ENCODE measurements at regions not wholly inside any gene's neighbourhood (a gene's known extent, or its start where the extent isn't known, plus 50 kb on each side); places are given as distances from the start of the nearest gene placed in this dataset.
"Not testable (repeated sequence)": the region's sequence is repeated elsewhere in the genome, so short reads cannot be mapped to it uniquely, and the experiment has no call there.

GRCh38 chr7:146057958-146058357 lies 58.6 kb upstream of the CNTNAP2 start:
- no peak overlapping the region for H3K4me3 ChIP-seq (ENCODE audit: low read depth, low read length)
- no peak for TF ChIP-seq CTCF (IDR thresholded peaks at IDR 0.05; ENCODE audit: control insufficient read depth, extremely low read depth, insufficient read depth)
- DNase-seq (ENCODE audit: low read depth) = no peak

- TF ChIP-seq CTCF (IDR thresholded peaks at IDR 0.05; ENCODE audit: control insufficient read depth, extremely low read depth, insufficient read depth) = no peak
- no peak overlapping the region for H3K4me3 ChIP-seq (ENCODE audit: low read depth, low read length)
- DNase-seq (ENCODE audit: low read depth) = no peak
Observed at GRCh38 chr7:146054909-146055308, 61.7 kb upstream of the CNTNAP2 start.

GRCh38 chr7:146053492-146053891 lies 63.1 kb upstream of the CNTNAP2 start:
- no peak for TF ChIP-seq CTCF (IDR thresholded peaks at IDR 0.05; ENCODE audit: control insufficient read depth, extremely low read depth, insufficient read depth)
- DNase-seq (ENCODE audit: low read depth) = no peak
- H3K4me3 ChIP-seq (ENCODE audit: low read depth, low read length) = no peak overlapping the region

- not testable (repeated sequence) for DNase-seq (ENCODE audit: low read depth); H3K4me3 ChIP-seq (ENCODE audit: low read depth, low read length)
Observed at GRCh38 chr7:146043310-146043709, 73.3 kb upstream of the CNTNAP2 start.

- TF ChIP-seq CTCF (IDR thresholded peaks at IDR 0.05; ENCODE audit: control insufficient read depth, extremely low read depth, insufficient read depth) = no peak
- no peak overlapping the region for H3K4me3 ChIP-seq (ENCODE audit: low read depth, low read length)
- DNase-seq (ENCODE audit: low read depth) = no peak
Observed at GRCh38 chr7:146028251-146028750, 88.3 kb upstream of the CNTNAP2 start.

- no peak for TF ChIP-seq CTCF (IDR thresholded peaks at IDR 0.05; ENCODE audit: control insufficient read depth, extremely low read depth, insufficient read depth)
- DNase-seq (ENCODE audit: low read depth) = no peak
- H3K4me3 ChIP-seq (ENCODE audit: low read depth, low read length) = no peak overlapping the region
Observed at GRCh38 chr7:146027243-146027642, 89.4 kb upstream of the CNTNAP2 start.

- no peak for DNase-seq (ENCODE audit: low read depth)
- H3K4me3 ChIP-seq (ENCODE audit: low read depth, low read length) = no peak overlapping the region
- no peak for TF ChIP-seq CTCF (IDR thresholded peaks at IDR 0.05; ENCODE audit: control insufficient read depth, extremely low read depth, insufficient read depth)
Observed at GRCh38 chr7:146022776-146023175, 93.8 kb upstream of the CNTNAP2 start.

GRCh38 chr7:146019041-146020004 lies 97.3 kb upstream of the CNTNAP2 start:
- not testable (repeated sequence) for DNase-seq (ENCODE audit: low read depth); H3K4me3 ChIP-seq (ENCODE audit: low read depth, low read length)

GRCh38 chr7:146017366-146017765 lies 99.2 kb upstream of the CNTNAP2 start:
- not testable (repeated sequence) for DNase-seq (ENCODE audit: low read depth); H3K4me3 ChIP-seq (ENCODE audit: low read depth, low read length)

- H3K4me3 ChIP-seq (ENCODE audit: low read depth, low read length); DNase-seq (ENCODE audit: low read depth): not testable (repeated sequence)
Observed at GRCh38 chr7:146014154-146014553, 102.4 kb upstream of the CNTNAP2 start.
